ENCODE measurements at regions not wholly inside any gene's neighbourhood (a gene's known extent, or its start where the extent isn't known, plus 50 kb on each side); places are given as distances from the start of the nearest gene placed in this dataset.
"Not testable (repeated sequence)": the region's sequence is repeated elsewhere in the genome, so short reads cannot be mapped to it uniquely, and the experiment has no call there.

DNA sequence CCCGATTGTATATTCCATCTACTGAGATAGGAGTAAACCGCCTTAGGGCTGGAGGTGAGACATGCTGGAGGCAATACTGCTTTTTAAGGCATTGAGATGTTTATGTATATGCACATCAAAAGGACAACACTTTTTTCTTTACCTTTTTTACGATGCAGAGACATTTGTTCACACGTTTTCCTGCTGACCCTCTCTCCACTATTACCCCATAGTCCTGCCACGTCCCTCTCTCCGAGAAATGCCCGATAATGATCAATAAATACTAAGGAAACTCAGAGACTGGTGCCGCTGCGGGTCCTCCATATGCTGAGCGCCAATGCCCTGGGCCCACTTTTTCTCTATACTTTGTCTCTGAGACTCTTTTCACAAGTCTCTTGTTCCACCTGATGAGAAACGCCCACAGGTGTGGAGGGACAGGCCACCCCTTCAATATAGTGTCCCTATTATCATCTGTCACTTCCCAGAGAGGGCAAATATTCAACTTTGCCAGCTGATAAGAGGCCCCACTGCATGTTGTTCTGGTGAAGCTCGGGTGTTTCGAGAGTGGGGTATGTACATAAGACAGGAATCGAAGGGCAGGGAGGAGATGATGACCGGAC is 4203.5 kb upstream of the OR11H1 start:
- TF ChIP-seq CTCF (conservative IDR thresholded peaks at IDR 0.05); ZFX (IDR thresholded peaks at IDR 0.05): not testable (repeated sequence)
